HK-2 (cell line): ENCODE measurements at regions not wholly inside any gene's neighbourhood (a gene's known extent, or its start where the extent isn't known, plus 50 kb on each side); places are given as distances from the start of the nearest gene placed in this dataset.
"Not testable (repeated sequence)": the region's sequence is repeated elsewhere in the genome, so short reads cannot be mapped to it uniquely, and the experiment has no call there.

Experiments
- DNase-seq: peaks from one replicate; pipeline ENCODE4 v3.0.0-alpha.2; 2018; ENCODE audit not compliant: unreplicated experiment

DNA sequence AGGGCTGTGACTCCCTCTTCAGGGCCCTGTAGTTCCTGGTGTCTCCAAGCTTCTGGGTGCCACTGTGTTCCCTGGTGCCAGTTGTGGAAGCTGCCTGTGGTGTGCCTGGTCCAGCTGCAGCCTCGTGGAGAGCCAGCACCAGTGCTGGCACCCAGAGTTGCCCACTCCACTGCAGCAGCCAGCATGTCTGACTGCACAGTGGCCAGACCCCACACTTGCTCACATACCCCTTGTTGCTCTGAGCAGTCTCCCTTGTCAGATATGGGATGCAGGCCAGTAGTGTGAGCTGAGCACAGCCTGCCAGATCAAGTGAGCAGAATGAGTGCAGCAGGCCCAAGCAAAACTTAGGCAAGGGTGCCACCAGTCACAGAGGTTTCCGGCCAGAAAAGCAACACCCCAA, 108.6 kb downstream of the ZMAT1 start:
- no peak for DNase-seq

DNA sequence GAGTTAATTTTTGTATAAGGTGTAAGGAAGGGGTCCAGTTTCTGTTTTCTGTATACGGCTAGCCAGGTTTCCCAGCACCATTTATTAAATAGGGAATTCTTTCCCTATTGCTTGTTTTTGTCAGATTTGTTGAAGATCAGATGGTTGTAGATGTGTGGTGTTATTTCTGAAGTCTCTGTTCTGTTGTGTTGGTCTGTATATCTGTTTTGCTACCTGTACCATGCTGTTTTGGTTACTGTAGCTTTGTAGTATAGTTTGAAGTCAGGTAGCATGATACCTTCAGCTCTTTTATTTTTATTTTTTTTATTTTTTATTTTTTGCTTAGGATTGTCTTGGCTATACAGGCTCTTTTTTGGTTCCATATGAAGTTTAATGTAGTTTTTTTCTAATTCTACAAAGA, 114.1 kb downstream of the ZMAT1 start:
- DNase-seq: not testable (repeated sequence)

- DNase-seq: no peak
Measured at GRCh38 chrX:101813200-101813599, 118.6 kb downstream of the ZMAT1 start.

DNA sequence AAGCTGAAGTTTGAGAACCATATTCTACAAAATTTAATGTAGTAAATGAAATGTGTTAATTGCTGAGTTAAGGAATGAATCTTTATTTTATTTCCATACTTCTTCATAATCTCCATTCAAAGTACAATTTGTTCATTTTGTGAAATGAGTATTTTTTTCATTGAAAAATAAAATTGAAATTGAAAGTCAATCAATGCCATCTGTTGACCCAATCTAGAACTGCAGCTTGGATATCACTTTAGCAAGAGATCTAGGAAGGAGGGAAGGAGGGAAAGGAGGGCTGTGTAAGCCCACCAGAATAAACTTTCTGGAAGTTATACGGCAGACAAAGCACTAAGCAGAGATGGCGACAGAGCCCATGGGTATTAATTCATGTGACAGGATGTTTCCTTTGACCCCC, 128.4 kb downstream of the ZMAT1 start:
- DNase-seq: no peak

DNA sequence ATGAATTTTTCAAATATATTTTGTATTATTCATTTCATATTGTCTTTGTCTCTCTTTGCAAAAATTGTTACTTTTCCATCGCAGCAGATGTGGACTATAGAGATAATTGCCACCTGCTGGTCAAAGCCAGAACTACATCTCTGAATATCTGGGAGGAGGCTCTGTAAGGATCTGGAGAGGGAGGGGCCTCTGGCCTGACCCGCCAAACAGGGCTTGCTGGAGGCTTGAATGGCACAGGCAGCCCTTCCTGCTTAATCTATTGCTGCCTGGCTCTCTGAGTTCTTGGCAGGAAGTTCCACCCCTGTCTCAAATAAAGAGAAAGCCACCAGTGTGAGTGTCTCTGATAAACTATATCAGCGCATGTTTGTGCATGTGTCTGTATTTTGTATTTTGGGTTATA, 132.4 kb downstream of the ZMAT1 start:
- peak; percentile 72 for DNase-seq

GRCh38 chrX:101787934-101788333, 128.3 kb upstream of the ARMCX2 start:
- DNase-seq: no peak

- DNase-seq: no peak
Measured at GRCh38 chrX:101785142-101785541, 125.5 kb upstream of the ARMCX2 start.

DNA sequence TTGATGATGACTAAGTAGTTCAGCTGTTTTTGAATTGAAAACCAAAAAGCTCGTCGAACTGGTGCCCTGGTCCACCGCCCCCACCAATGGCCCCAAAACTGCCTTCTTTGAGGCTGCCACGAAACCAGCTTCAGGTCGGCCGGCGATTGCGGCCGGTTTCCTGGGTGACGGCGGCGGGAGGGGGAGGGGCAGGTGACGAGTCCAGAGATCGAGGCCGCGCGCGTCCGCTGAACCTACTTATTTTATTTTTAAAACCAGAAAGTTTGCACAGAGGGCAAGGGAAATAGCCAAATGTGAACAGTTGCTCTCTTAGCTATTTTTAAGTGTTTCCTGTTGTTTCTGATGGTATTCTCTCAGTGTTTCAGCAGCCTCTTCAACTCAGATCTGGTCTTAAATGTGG, 120.8 kb upstream of the ARMCX2 start:
- DNase-seq: not testable (repeated sequence)

GRCh38 chrX:101774340-101774739, 114.7 kb upstream of the ARMCX2 start:
- DNase-seq: no peak

GRCh38 chrX:101764538-101764937, 104.9 kb upstream of the ARMCX2 start:
- peak; percentile 6 for DNase-seq

DNA sequence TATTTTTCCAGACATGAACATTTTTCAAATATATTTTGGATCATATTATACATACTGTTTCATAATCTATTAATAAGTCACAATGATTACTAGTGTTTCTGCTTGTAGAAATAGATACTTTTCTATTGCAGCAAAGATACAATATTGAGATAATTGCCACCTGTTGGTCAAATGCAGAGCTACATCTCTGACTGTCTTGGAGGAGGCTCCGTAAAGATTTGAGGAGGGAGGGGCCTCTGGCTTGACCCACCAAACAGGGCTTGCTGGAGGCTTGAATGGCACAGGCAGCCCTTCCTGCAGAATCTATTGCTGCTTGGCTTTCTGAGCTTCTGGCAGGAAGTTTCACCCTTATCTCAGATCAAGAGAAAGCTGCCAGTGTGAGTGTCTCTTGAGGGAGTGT, 99.3 kb upstream of the ARMCX2 start:
- DNase-seq: no peak

- DNase-seq: no peak
Measured at GRCh38 chrX:101750744-101751143, 91.1 kb upstream of the ARMCX2 start.

DNA sequence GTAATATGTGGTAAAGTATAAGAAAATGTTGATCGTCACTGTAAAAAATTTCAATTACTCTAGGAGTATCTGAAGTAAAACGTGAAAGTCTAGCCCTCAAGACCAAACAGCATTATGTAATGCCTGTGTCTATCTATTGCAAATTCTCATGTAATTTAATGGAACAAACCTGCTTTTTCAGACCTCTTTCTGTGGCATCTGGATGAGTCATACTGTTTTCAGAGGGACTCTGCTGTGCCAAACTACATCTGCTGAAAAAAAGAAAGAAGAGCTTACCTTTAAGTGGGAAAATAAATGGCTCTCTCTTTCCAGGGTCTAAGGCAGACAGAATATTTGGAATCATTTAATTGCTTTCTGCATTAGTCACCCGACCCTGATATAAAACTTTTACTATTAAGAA, 89.8 kb upstream of the ARMCX2 start:
- DNase-seq: no peak

GRCh38 chrX:101745046-101745445, 85.4 kb upstream of the ARMCX2 start:
- DNase-seq: no peak

- DNase-seq: no peak
Measured at GRCh38 chrX:101744085-101744484, 84.4 kb upstream of the ARMCX2 start.

DNA sequence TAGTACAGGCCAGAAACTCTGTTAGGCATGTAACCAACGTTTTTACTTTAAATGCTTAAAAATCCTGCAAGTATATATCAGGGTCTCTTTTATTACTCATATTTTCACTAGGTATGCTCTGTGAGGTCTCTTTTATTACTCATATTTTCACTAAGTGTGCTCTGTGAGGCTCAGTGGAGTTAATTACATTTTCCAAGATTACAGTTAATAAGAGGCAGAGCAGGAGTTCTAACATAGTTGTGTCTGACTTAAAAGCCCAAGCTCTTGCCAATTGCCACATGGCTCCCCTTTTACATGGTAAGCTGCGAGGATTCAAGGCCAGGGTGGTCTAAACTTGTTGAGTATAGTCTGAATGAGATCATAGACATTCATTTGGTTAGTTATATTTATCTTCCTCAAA, 81.0 kb upstream of the ARMCX2 start:
- DNase-seq: no peak

GRCh38 chrX:101738867-101739266, 79.2 kb upstream of the ARMCX2 start:
- not testable (repeated sequence) for DNase-seq

- not testable (repeated sequence) for DNase-seq
Measured at GRCh38 chrX:101738411-101738810, 78.8 kb upstream of the ARMCX2 start.

DNA sequence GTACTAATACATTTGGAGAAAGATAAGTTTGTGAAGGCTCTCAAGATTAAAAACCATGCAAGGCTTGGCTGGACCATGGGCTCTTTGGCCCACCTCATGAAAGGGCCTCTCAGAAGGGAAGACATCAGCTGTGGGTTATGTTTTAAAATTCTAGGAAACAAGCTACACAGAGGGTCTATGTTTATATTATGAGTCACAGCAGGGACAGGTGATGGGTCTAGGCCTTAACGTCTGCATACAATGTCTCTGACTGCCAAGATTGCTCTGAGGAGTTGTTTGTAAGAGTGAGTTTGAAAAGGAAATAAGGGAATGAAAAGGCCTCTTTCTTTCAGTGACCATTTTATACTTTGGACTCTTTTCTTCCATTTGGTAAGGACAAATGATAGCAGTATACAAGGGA, 77.0 kb upstream of the ARMCX2 start:
- DNase-seq: no peak

DNA sequence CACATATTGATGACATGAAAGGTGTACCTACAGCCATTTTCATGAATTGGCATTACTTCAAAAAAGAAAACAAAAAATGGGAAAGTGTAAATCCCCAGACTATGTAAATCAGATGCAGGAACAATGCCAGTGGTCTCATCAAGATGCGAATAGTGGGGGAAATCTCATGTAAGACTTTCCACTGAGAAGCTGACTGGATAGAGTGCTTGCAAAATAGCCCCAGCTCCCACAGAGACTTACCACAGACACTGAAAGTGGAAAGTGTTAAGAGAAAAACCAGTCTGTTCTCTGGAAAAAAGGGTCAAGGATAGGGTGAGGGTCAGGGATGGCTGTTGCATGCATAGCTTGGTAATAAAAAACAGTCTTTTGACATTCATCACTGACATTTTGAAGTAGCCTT, 73.2 kb upstream of the ARMCX2 start:
- no peak for DNase-seq

GRCh38 chrX:101729986-101730385, 70.3 kb upstream of the ARMCX2 start:
- no peak for DNase-seq
